WI38 (cell line): ENCODE measurements at regions not wholly inside any gene's neighbourhood (a gene's known extent, or its start where the extent isn't known, plus 50 kb on each side); places are given as distances from the start of the nearest gene placed in this dataset.
"Not testable (repeated sequence)": the region's sequence is repeated elsewhere in the genome, so short reads cannot be mapped to it uniquely, and the experiment has no call there.

Experiments used
- H3K4me3 ChIP-seq: 2 replicates; pipeline ENCODE4 v1.5.1; 2011; ENCODE audit warnings: low read depth, mild to moderate bottlenecking, control low read depth, low read length
- TF ChIP-seq, protein P1 (sequence below): IDR thresholded peaks from 2 replicates; pipeline ENCODE4 v1.5.1; 2012; ENCODE audit warnings: low read depth, mild to moderate bottlenecking, control low read depth, low read length

GRCh38 chr12:127809275-127809674 is 457.7 kb upstream of the TMEM132C start:
- no peak overlapping the region for H3K4me3 ChIP-seq
- TF ChIP-seq, protein P1, sequence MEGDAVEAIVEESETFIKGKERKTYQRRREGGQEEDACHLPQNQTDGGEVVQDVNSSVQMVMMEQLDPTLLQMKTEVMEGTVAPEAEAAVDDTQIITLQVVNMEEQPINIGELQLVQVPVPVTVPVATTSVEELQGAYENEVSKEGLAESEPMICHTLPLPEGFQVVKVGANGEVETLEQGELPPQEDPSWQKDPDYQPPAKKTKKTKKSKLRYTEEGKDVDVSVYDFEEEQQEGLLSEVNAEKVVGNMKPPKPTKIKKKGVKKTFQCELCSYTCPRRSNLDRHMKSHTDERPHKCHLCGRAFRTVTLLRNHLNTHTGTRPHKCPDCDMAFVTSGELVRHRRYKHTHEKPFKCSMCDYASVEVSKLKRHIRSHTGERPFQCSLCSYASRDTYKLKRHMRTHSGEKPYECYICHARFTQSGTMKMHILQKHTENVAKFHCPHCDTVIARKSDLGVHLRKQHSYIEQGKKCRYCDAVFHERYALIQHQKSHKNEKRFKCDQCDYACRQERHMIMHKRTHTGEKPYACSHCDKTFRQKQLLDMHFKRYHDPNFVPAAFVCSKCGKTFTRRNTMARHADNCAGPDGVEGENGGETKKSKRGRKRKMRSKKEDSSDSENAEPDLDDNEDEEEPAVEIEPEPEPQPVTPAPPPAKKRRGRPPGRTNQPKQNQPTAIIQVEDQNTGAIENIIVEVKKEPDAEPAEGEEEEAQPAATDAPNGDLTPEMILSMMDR: no peak

GRCh38 chr12:127810041-127810440 is 456.9 kb upstream of the TMEM132C start:
- no peak overlapping the region for H3K4me3 ChIP-seq
- TF ChIP-seq, protein P1: no peak

- not testable (repeated sequence) for H3K4me3 ChIP-seq
These were observed 456.5 kb upstream of the TMEM132C start for GRCh38 chr12:127810459-127810858.

GRCh38 chr12:127811988-127812387 is 455.0 kb upstream of the TMEM132C start:
- TF ChIP-seq, protein P1: no peak
- no peak overlapping the region for H3K4me3 ChIP-seq

DNA sequence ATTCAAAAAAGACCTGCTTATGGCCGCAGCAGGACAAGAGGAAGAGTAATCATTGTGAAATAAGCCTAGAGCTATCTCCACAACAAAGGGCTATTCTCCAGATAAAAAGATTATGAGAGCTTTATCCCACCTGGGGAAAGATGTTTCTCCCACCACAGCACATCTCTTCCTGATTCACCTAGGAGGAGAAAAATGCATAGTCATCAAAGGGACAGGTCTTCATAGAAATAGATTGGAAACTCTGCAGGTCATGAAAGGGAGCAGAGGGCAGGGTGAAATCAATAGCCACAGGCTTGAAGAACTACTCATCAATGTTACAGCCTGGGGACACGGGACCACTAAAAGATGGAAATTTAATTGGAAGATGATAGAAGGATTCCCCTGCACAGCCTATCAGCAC is 453.8 kb upstream of the TMEM132C start:
- no peak overlapping the region for H3K4me3 ChIP-seq
- TF ChIP-seq, protein P1: no peak

- no peak overlapping the region for H3K4me3 ChIP-seq
- TF ChIP-seq, protein P1: no peak
These were observed 447.9 kb upstream of the TMEM132C start for GRCh38 chr12:127819056-127819455.

GRCh38 chr12:127820271-127820670 is 446.7 kb upstream of the TMEM132C start:
- TF ChIP-seq, protein P1: no peak
- no peak overlapping the region for H3K4me3 ChIP-seq

DNA sequence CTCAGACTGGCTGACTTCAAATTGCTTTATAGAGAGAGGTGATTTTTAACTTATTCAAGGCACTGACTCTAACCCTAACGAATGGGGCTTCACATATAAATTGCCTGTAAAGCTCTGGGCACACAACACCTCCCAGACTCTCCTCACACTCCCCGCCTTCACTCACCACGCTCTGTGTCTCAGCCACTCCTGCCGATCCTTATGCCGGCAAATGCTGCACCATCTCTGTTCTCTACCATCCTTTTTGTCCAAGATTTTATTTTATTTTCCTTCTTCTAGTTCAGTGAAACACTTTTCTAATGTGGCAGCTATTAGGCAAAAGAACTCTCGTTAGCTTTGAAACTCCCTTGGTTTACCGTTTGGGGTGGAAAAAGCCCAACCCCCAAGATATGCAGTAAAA is 446.1 kb upstream of the TMEM132C start:
- no peak overlapping the region for H3K4me3 ChIP-seq
- TF ChIP-seq, protein P1: no peak
